Small intestine (tissue), 7 donors: ENCODE measurements at regions not wholly inside any gene's neighbourhood (a gene's known extent, or its start where the extent isn't known, plus 50 kb on each side); places are given as distances from the start of the nearest gene placed in this dataset.
"Not testable (repeated sequence)": the region's sequence is repeated elsewhere in the genome, so short reads cannot be mapped to it uniquely, and the experiment has no call there.

Experiments used
- DNase-seq, 2 donors: peaks; one replicate each; pipeline versions ENCODE4 v3.0.0 to v3.0.0-alpha.2; 2013
- FAIRE-seq: peaks from 2 replicates; lab custom pipeline; 2012; peaks lifted over from hg19 to GRCh38; lab: Jason Lieb, UNC
- H3K27ac ChIP-seq, 3 donors: one replicate each; pipeline ENCODE4 v1.5.1; 2013; ENCODE audit warnings: low read length in 2 of 3, mild to moderate bottlenecking in 2 of 3, control low read depth in 1 of 3, inconsistent platforms in 1 of 3, low read depth in 1 of 3, moderate library complexity in 1 of 3
- H3K27me3 ChIP-seq, 3 donors: one replicate each; pipeline ENCODE4 v1.6.1; 2013; ENCODE audit warnings: low read length in 3 of 3, inconsistent platforms in 1 of 3; ENCODE audit not compliant: control insufficient read depth in 3 of 3, insufficient read depth in 3 of 3
- H3K36me3 ChIP-seq, 3 donors: one replicate each; pipeline ENCODE4 v1.6.1; 2013; ENCODE audit warnings: low read length in 3 of 3, inconsistent platforms in 1 of 3, low read depth in 1 of 3, mild to moderate bottlenecking in 1 of 3, moderate library complexity in 1 of 3; ENCODE audit not compliant: control insufficient read depth in 3 of 3, insufficient read depth in 2 of 3
- H3K4me1 ChIP-seq, 3 donors: one replicate each; pipeline ENCODE4 v1.6.1; 2013; ENCODE audit warnings: low read length in 2 of 3, inconsistent platforms in 1 of 3, low read depth in 1 of 3, mild to moderate bottlenecking in 1 of 3, moderate library complexity in 1 of 3; ENCODE audit not compliant: control insufficient read depth in 3 of 3, insufficient read depth in 2 of 3
- H3K4me3 ChIP-seq, 3 donors: one replicate each; pipeline ENCODE4 v1.5.1; 2013; ENCODE audit warnings: low read length in 3 of 3, control low read depth in 1 of 3, inconsistent platforms in 1 of 3, low read depth in 1 of 3, mild to moderate bottlenecking in 1 of 3, moderate library complexity in 1 of 3
- H3K9me3 ChIP-seq, 2 donors: one replicate each; pipeline ENCODE4 v1.6.1; 2013; ENCODE audit warnings: low read depth in 1 of 2, low read length in 1 of 2; ENCODE audit not compliant: control insufficient read depth in 2 of 2, insufficient read depth in 1 of 2
- WGBS, 3 donors: extraction: QIAGEN DNeasy Blood & Tissue Kit; methylation state at CpG; one replicate each; pipeline ENCODE4 v1.1.7; 2013; 5-methylcytosine and 5-hydroxymethylcytosine counted together
- donor health status: healthy with polysubstance abuse.
- donor health status: control.
- donor health status: control.
- donor health status: Bipolar disorder and iron deficiency.
- donor health status: healthy.

- no peaks in the 10 kb centered on the region for H3K27me3 ChIP-seq
- DNase-seq (no peak), FAIRE-seq (no peak)
- H3K27ac ChIP-seq: no peak overlapping the region
- no peak overlapping the region for H3K4me3 ChIP-seq
- H3K4me1 ChIP-seq: no peaks in the 10 kb centered on the region
- H3K9me3 ChIP-seq: peaks cover 0 to 19% of the 10 kb centered on the region in 2 donors
- 90 to 95% (median 93%) methylated on average over 2 of the region's 2 CpGs for WGBS, 3 donors
- peaks cover 0 to 15% (median 0%) of the 10 kb centered on the region in 3 donors for H3K36me3 ChIP-seq
Measured at GRCh38 chr4:122992641-122993040, 70.2 kb upstream of the NUDT6 start.

- FAIRE-seq (no peak), DNase-seq (no peak)
- no peaks in the 10 kb centered on the region for H3K9me3 ChIP-seq
- H3K27me3 ChIP-seq: no peaks in the 10 kb centered on the region
- peaks cover 0 to 3% (median 0%) of the 10 kb centered on the region in 3 donors for H3K36me3 ChIP-seq
- WGBS, 3 donors: 94 to 97% (median 96%) methylated on average over 1 of the region's 1 CpG
- no peaks in the 10 kb centered on the region for H3K4me1 ChIP-seq
- H3K4me3 ChIP-seq: no peak overlapping the region
- H3K27ac ChIP-seq: no peak overlapping the region
Measured at GRCh38 chr4:122996350-122996749, 74.0 kb upstream of the NUDT6 start.

GRCh38 chr4:122997463-122998101 is 75.2 kb upstream of the NUDT6 start:
- Histone ChIP-seq H3K27ac (no peak overlapping the region), H3K27me3 (no peaks in the 10 kb centered on the region), H3K9me3 (no peaks in the 10 kb centered on the region), H3K4me1 (no peaks in the 10 kb centered on the region), H3K4me3 (no peak overlapping the region), H3K36me3 (peaks cover 0 to 3% (median 0%) of the 10 kb centered on the region in 3 donors)
- DNase-seq (no peak), FAIRE-seq (no peak)
- whole genome bisulfite sequencing, 3 donors: 72 to 89% (median 82%) methylated on average over 2 of the region's 2 CpGs

DNA sequence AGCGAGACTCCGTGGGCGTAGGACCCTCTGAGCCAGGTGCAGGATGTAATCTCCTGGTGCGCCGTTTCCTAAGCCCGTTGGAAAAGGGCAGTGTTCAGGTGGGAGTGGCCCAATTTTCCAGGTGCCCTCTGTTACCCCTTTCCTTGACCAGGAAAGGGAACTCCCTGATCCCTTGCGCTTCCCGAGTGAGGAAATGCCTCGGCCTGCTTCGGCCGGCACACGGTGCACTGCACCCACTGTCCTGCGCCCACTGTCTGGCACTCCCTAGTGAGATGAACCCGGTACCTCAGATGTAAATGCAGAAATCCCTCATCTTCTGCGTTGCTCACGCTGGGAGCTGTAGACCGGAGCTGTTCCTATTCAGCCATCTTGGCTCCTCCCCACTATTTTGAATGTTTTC is 81.7 kb upstream of the NUDT6 start:
- not testable (repeated sequence) for H3K4me3 ChIP-seq, H3K9me3 ChIP-seq, H3K27me3 ChIP-seq, H3K4me1 ChIP-seq, H3K27ac ChIP-seq, FAIRE-seq, DNase-seq, H3K36me3 ChIP-seq
- WGBS, 3 donors: 94 to 98% (median 95%) methylated on average over 17 of the region's 17 CpGs

- WGBS, 3 donors: 67 to 78% (median 67%) methylated on average over 3 of the region's 3 CpGs
- FAIRE-seq, H3K9me3 ChIP-seq, DNase-seq, H3K36me3 ChIP-seq, H3K27me3 ChIP-seq, H3K27ac ChIP-seq, H3K4me3 ChIP-seq, H3K4me1 ChIP-seq: not testable (repeated sequence)
Measured at GRCh38 chr4:123005126-123005525, 82.7 kb upstream of the NUDT6 start.

- FAIRE-seq (peak; percentile 51), DNase-seq (no peak)
- no peak overlapping the region for H3K4me3 ChIP-seq
- peaks cover 0 to 10% of the 10 kb centered on the region in 2 donors for H3K9me3 ChIP-seq
- H3K4me1 ChIP-seq: no peaks in the 10 kb centered on the region
- H3K27ac ChIP-seq: no peak overlapping the region
- H3K36me3 ChIP-seq: no peaks in the 10 kb centered on the region
- H3K27me3 ChIP-seq: no peaks in the 10 kb centered on the region
Measured at GRCh38 chr4:123007679-123008078, 85.3 kb upstream of the NUDT6 start.

GRCh38 chr4:123012416-123012815 is 90.0 kb upstream of the NUDT6 start:
- H3K27me3 ChIP-seq, FAIRE-seq, H3K27ac ChIP-seq, H3K4me3 ChIP-seq, H3K36me3 ChIP-seq, DNase-seq, H3K4me1 ChIP-seq, H3K9me3 ChIP-seq: not testable (repeated sequence)
- WGBS, 3 donors: 90 to 97% (median 95%) methylated on average over 10 to 12 of the region's 12 CpGs

GRCh38 chr4:123014038-123014437 is 91.6 kb upstream of the NUDT6 start:
- DNase-seq (no peak), FAIRE-seq (no peak)
- Histone ChIP-seq H3K9me3 (peaks cover 0 to 2% of the 10 kb centered on the region in 2 donors), H3K36me3 (no peaks in the 10 kb centered on the region), H3K4me1 (no peaks in the 10 kb centered on the region), H3K27ac (no peak overlapping the region), H3K27me3 (no peaks in the 10 kb centered on the region), H3K4me3 (no peak overlapping the region)
- WGBS, 3 donors: 86 to 96% (median 95%) methylated on average over 1 of the region's 1 CpG

DNA sequence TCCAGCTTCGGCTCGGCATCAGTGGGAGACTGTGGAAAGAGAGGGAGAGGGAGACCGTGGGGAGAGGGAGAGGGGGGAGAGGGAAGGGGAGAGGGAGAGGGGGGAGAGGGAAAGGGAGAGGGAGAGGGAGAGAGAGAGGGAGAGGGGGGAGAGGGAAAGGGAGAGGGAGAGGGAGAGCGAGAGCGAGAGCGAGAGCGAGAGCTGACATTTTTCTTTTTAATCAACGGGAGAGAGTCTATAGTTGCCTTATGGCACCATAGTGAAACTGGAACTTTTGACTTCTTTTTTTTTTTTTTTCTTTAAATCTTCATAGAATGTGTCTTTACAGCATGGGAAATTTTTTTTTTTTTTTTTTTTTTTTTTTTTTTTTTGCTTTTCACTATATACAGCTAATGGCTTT is 94.7 kb upstream of the NUDT6 start:
- FAIRE-seq: no peak
- 87 to 95% (median 94%) methylated on average over 5 to 7 of the region's 8 CpGs for WGBS, 3 donors
- Histone ChIP-seq H3K9me3 (no peaks in the 10 kb centered on the region), H3K27ac (no peak overlapping the region), H3K4me3 (no peak overlapping the region), H3K36me3 (peaks cover 0 to 3% (median 0%) of the 10 kb centered on the region in 3 donors), H3K27me3 (no peaks in the 10 kb centered on the region), H3K4me1 (no peaks in the 10 kb centered on the region)
- DNase-seq: no peak
